OCI-LY1 (cell line): ENCODE measurements at regions not wholly inside any gene's neighbourhood (a gene's known extent, or its start where the extent isn't known, plus 50 kb on each side); places are given as distances from the start of the nearest gene placed in this dataset.

Experiments
- EZH2 ChIP-seq: fragments of 200-600 bp; sonication (generic), shearing (Covaris generic); IDR thresholded peaks from 2 replicates; pipeline ENCODE4 v1.8.0; 2017; ENCODE audit warnings: borderline replicate concordance, mixed run types, mild to moderate bottlenecking, antibody characterized with exemption, low read length, moderate library complexity, mixed read lengths
- TF ChIP-seq, protein P1 (sequence below): fragments of 200-600 bp; sonication (generic), shearing (Covaris generic); IDR thresholded peaks from 2 replicates; pipeline ENCODE4 v1.5.1; 2017; ENCODE audit warnings: mild to moderate bottlenecking, antibody characterized with exemption, low read length, moderate library complexity, mixed read lengths

GRCh38 chr6:164690702-164691500 is 618.5 kb downstream of the C6orf118 start:
- TF ChIP-seq, protein P1, sequence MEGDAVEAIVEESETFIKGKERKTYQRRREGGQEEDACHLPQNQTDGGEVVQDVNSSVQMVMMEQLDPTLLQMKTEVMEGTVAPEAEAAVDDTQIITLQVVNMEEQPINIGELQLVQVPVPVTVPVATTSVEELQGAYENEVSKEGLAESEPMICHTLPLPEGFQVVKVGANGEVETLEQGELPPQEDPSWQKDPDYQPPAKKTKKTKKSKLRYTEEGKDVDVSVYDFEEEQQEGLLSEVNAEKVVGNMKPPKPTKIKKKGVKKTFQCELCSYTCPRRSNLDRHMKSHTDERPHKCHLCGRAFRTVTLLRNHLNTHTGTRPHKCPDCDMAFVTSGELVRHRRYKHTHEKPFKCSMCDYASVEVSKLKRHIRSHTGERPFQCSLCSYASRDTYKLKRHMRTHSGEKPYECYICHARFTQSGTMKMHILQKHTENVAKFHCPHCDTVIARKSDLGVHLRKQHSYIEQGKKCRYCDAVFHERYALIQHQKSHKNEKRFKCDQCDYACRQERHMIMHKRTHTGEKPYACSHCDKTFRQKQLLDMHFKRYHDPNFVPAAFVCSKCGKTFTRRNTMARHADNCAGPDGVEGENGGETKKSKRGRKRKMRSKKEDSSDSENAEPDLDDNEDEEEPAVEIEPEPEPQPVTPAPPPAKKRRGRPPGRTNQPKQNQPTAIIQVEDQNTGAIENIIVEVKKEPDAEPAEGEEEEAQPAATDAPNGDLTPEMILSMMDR, result no peak
- no peak for TF ChIP-seq EZH2
